ENCODE measurements at regions not wholly inside any gene's neighbourhood (a gene's known extent, or its start where the extent isn't known, plus 50 kb on each side); places are given as distances from the start of the nearest gene placed in this dataset.
"Not testable (repeated sequence)": the region's sequence is repeated elsewhere in the genome, so short reads cannot be mapped to it uniquely, and the experiment has no call there.

DNA sequence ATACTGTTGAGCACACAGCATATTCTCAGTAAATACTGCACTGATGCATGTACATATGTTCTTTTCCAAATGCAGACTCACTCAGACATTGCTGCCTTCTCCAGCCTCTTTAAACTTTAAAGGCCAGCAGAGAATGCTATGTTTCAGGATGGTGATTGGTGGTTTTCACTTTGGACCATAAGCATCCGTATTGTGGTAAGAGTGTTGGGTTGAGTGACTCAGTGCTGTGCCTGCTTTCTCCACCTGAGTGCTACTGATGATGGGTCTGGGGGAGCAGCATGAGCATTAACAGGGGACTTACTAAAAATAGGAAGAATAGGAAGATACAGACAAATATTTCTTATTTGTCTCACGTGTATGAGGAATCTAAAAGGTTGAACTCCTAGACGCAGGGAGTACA lies 56.3 kb upstream of the ZNF92 start:
- no peak for DNase-seq
- intact Hi-C loops (cut with DNase I, micrococcal nuclease): no loop called here
- no peak for ATAC-seq

DNA sequence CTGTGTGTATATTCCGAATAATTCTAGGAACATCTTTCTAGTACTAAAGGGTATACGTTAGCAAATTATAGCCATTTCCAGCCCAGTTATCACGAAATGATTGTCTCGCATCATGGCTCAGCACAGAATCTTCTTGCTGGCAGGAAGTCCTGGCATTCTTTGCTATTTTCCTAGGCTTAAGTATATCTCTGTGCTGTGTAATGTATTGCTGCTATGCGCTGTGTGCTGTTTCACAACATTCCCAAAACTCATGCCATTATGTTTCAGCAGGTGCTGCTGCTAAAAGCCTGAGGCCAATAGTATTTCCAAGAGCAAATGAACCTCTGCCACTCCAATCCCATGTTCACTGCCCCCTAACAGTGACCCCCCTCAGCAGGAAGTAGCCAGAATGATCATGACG lies 62.9 kb upstream of the ZNF92 start:
- intact Hi-C loops (cut with DNase I, micrococcal nuclease): no loop called here
- ATAC-seq (no peak), DNase-seq (no peak)

DNA sequence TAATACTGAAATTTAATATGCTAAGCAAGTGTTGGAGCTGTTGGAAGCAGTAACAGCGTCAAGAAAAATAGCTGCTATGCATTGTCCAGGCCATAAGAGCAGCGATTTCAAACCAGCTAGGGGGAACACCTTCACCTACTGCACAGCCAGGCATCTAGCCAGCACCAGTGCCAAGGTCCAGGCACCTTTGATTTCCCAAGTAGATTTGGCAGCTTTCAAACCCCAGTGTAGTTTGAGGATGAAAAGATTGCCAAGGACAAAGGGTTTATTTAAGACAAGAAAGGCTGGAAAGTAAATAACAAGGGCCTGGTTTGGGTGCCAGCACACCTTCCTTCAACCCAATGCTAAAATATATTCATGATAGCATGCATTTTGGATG lies 65.4 kb upstream of the ZNF92 start:
- ATAC-seq (no peak), DNase-seq (no peak)
- intact Hi-C loops (cut with DNase I, micrococcal nuclease): loop anchor here in 1 of 2 donors (5.0 kb wide), 1 partner anchor 356 kb away; no protein-coding TSS in a partner anchor

DNA sequence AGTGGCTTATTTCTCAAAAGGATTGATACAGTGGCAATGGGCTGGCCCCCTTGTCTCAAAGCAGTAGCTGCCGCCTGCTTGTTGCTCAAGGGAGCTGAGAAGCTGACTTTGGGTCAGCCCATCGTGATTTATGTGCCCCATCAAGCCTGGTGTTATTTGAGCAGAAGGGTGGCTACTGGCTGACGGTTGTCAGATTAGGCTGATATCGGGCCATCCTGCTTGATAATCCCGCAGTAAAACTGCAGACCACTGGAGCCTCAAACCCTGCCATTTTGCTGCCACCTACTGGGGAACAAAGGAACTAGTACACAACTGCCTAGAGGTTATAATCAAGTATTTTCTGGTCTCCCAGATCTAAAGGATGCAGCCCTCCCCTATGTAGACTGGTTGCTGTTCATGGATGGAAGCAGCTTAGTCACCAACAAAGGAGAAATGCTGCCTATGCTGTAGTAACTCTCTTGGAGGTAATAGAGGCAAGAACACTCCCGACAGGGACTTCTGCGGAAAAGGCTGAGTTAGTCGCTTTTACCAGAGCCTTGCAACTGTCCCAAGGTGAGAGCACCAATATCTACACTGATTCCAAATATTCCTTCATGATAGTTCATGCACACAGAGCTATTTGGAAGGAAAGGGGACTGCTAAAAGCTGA lies 65.9 kb upstream of the ZNF92 start:
- intact Hi-C loops (cut with DNase I, micrococcal nuclease): loop anchor here in 1 of 2 donors (5.0 kb wide), 1 partner anchor 355 kb away; no protein-coding TSS in a partner anchor
- peak; percentile 41 for ATAC-seq
- DNase-seq: peak in 1 of 2 donors; percentile 18

DNA sequence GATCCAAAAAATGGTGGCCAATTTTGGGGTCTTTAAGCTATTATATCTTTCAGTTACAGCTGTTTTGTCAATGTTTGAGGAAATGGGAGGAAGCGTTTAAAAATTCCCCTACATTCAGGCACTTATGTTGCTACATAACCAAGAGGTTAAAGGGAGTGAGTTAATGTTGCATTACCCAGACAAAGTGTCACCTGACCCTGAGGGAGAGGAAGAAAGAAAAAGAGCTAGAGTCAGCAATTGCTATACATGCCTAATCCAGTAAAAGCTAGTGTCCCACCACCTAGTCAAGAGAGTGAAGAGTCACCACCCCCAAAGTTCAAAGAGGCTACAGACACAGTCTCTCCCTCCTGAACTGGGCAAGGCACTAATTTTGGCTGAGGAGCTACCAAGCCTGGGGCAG lies 69.5 kb upstream of the ZNF92 start:
- DNase-seq (no peak), ATAC-seq (no peak)
- intact Hi-C loops (cut with DNase I, micrococcal nuclease): no loop called here

DNA sequence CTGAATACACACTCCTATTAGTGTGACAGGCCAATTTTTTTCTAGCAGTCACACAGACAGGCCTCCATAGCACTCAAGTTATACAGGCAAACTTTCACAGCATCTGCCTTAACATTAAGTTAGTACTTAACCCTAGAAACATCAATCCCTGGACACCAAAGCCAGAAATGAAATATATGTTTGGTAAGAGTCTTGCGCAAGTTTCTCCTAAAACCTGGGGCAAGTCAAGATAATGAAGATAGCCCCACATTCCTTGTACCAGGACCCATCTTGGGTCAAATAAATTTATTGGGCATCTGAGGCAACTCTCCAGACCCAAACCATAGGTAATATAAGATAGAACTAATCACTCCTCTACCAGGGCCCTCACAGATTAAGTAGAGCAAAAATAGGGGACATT lies 70.8 kb upstream of the ZNF92 start:
- intact Hi-C loops (cut with DNase I, micrococcal nuclease): no loop called here
- DNase-seq (no peak), ATAC-seq (no peak)

DNA sequence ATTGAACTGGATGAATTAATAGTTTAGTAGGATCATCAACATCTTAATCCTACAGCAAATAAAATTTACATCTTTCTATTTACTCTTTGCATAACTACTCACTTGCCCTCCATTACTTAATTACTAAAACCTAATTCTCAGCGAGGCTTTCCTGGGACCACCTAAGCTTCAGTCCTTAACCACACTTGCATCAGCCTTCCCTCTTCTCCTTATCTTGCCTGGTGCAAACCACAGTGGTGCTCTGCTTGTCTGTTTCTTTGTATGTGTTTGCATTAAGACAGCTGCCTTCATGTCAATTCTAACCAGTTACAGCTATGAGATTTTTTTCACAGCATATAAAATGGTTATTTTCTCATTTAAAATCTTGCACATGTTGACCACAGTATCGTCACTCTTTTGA lies 72.6 kb upstream of the ZNF92 start:
- ATAC-seq (no peak), DNase-seq (no peak)
- intact Hi-C loops (cut with DNase I, micrococcal nuclease): no loop called here

DNA sequence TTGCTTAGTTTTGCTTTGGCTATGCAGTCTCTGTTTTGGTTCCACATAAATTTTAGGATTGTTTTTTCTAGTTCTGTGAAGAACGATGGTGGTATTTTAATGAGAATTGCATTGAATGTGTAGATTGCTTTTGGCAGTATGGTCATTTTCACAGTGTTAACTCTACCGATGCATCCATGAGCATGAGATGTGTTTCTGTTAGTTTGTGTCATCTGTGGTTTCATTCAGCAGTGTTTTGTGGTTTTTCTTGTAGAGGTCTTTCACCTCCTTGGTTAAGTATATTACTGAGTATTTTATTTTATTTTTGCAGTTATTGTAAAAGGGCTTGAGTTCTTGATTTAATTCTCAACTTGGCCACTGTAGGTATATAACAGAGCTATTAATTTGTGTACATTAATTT lies 78.2 kb upstream of the ZNF92 start:
- ATAC-seq (no peak), DNase-seq (no peak)
- intact Hi-C loops (cut with DNase I, micrococcal nuclease): no loop called here

DNA sequence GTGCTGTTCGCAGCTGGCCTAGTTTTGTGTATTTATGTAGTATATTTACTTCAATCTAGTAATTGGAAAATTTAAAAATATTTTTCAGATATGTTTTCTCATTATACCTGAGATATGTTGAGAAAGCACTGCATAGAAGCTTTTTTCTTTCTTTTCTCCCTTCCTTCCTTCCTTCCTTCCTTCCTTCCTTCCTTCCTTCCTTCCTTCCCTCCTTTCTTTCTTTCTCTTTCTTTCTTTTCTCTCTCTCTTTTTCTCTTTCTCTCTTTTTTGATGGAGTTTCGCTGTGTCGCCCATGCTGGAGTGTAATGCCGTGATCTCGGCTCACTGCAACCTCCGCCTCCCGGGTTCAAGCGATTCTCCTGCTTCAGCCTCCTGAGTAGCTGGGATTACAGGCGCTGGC lies 83.3 kb upstream of the ZNF92 start:
- ATAC-seq; DNase-seq; intact Hi-C loops (cut with DNase I, micrococcal nuclease): not testable (repeated sequence)

DNA sequence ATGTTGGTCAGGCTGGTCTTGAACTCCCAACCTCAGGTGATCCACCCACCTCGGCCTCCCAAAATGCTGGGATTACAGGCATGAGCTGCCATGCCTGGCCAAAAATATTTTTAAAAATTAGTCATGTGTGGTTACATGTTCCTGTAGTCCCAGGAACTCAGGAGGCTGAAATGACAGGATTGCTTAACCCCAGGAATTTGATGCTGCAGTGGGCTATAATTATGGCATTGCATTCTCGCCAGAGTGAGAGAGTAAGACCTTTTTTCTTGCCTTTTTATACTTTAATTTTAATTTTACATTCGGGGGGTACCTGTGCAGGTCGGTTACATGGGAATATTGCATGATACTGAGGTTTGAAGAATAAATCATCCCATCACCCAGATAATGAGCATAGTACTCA lies 86.6 kb upstream of the ZNF92 start:
- ATAC-seq (no peak), DNase-seq (no peak)
- intact Hi-C loops (cut with DNase I, micrococcal nuclease): no loop called here

DNA sequence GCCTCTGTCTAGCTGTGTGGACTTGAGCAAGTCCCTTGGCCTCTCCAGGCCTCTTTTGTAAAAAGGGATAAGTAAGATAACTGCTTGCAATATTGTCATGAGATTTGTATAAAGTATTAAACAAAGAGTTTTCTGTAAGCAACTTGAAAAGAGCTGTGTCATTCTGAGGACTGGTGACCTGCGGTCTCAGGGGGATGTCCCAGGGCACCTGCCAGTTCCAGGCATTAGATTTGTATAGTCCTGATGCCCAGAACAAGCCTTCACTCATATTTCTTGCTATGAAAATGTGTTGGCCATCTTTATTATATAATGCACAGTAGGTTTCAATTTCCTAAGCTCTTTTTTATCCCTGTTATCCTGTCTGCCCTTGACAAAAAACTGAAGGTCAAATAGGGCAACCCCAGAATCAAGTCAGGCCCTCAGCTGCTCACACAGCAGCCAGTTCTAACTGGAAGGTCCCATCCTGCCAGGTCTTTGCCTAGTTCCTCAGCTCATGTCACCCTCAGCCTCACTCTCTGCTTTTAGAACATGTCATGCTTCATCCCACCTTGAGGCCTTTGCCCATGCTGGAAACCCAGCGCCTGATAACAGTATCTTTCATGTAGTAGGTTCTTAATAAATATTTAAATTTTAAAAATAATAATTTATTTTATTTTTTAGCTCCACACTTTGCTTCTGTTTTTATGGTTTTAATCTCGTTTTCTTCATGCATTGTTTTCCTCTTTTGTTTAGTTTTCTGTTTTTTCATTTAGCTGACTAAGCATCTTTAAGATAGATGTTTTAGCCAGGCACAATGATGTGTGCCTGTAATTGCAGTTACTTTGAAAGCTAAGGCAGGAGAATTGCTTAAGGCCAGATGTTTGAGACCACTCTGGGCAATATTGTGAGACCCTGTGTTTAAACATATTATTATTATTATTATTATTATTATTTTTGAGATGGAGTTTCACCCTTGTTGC lies 87.5 kb upstream of the ZNF92 start:
- intact Hi-C loops (cut with DNase I, micrococcal nuclease): no loop called here
- no peak for ATAC-seq
- DNase-seq: no peak

DNA sequence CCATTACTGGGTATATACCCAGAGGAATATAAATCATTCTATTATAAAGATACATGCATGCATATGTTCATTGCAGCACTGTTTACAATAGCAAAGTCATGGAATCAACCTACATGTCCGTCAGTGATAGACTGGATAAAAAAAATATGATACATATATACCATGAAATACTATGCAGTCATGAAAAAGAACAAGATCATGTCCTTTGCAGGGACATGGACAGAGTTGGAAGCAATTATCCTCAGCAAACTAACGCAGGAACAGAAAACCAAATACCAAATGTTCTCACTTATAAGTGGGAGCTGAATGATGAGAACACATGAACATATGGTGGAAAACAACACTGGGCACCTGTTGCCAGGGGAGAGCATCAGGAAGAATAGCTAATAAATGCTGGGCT lies 88.4 kb upstream of the ZNF92 start:
- intact Hi-C loops (cut with DNase I, micrococcal nuclease); ATAC-seq; DNase-seq: not testable (repeated sequence)

DNA sequence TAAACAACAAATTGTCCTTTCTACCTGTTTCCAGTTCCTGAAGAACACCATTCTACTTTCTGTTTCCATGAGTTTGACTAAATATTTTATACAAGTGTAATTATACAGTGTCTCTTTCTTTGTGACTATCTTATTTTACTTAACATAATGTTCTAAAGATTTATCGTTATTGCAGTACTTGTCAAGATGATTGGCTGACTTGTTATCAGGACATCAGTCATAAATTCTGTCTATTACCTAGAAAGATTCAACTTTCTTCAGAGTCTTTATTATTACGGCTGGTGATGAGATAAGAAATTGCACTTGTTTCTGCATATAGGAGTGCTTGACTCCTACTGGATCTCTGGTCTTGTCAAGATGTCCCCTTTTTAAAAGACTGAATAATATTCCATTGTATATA lies 93.9 kb upstream of the ZNF92 start:
- DNase-seq: no peak
- intact Hi-C loops (cut with DNase I, micrococcal nuclease): no loop called here
- ATAC-seq: no peak

DNA sequence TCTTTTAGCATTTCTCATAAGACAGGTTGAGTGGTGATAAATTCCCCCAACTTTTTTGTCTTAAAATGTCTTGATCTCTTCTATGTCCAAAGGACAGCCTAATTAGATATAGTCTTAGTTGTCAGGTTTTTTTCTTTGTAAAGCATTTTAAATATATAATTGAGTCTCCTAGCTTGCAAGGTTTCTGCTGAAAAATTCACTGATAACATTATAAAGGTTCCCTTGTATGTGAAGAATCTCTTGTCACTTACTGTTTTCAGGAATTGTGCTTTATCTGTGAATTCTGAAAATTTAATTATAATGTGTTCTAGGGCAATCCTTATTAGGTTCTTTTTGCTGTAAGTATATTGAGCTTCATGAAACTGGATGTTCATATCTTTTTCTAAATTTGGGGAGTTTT lies 96.8 kb upstream of the ZNF92 start:
- ATAC-seq: no peak
- intact Hi-C loops (cut with DNase I, micrococcal nuclease): no loop called here
- DNase-seq: no peak

DNA sequence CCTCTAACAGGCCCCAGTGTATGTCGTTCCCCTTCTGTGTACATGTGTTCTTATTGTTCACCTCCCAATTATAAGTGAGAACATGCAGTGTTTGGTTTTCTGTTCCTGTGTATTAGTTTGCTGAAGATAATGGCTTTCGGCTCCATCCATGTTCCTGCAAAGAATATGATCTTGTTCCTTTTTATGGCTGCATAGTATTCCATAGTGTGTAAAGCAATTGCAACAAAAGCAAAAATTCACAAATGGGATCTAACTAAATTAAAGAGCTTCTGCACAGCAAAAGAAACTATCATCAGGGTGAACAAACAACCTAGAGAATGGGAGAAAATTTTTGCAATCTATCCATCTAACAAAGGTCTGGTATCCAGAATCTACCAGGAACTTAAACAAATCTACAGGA lies 102.2 kb upstream of the ZNF92 start:
- ATAC-seq; intact Hi-C loops (cut with DNase I, micrococcal nuclease); DNase-seq: not testable (repeated sequence)

DNA sequence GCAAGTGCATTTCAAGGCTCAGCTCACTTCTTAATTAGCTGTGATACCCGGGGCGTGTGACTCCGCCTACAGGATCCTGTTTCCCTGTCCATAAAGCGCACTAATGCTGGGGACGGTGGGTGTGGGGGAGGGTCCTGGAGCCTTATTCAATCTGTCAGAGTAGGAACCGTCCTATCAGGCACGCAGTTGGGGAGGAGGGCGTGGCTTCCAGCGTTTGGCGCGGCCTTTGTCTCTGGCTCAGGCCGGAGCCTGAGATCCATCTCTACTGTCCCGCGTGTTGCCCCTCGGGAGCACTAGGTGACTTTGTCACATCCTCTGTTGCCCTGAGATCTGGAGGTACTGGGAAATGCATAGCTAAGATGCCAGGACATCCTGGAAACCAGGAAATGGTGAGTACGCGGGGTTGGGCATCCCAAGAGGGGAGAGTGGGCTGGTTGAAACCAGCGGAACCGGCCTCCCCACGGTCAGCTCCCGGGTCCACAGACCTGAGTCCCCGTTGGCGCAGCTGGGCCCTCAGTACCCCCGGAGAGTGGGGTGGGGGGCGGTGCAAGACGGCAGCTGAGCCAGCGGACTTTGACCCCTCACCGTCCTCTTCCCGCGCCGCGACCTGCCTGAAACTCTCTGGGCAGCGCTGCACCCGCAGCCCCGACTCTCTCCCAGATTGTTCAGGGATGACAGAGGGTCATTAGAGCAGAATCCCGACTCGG lies 104.4 kb upstream of the ZNF92 start:
- DNase-seq (peak in 1 of 2 donors; percentile 17), ATAC-seq (peak; percentile 54)
- intact Hi-C loops (cut with DNase I, micrococcal nuclease): no loop called here

DNA sequence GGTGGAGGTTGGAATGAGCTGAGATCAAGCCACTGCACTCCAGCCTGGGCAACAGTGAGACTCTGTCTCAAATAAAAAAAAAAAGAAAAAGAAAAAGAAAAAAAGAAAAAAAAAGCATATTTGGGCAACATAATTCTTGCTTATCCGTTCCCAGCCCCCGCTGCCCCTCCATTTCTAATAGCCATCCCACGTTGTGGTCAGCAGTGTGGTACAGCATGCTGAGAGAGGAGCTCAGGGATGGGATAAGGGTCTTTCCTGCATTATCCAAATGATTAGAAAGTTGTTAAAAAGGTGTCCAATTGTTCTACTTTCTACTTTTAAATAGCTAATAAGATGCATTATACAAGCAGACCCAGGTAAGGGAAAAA lies 104.9 kb upstream of the ZNF92 start:
- ATAC-seq: no peak
- intact Hi-C loops (cut with DNase I, micrococcal nuclease): no loop called here

DNA sequence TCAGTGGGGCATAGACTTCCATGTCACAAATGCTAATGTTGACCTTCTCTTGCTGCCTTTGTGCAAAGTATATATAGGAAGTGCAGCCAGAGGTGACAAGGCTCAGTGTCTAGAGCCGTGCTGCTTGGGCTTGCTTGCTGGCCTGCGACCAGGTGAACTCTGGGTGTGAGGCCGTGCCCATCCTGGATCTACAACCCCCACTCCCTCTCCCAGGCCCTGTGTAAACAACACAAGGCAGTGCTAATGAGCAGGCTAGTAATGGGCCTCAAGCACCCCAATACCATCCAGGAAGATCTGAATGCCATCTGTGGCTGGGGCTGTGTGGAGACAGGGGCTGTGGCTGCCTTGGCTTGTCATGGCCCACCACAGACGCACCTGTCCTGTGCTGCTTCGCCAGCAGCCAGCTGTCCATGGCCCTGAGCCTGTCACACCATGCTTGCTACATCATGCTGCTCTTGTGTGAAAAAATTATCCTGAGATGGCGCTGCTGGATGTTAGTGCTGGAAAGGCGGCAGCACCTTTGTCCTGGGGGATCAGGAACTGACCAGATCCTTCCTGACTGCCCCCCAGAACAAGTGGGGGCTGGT lies 107.6 kb upstream of the ZNF92 start:
- no peak for ATAC-seq
- no peak for DNase-seq
- intact Hi-C loops (cut with DNase I, micrococcal nuclease): no loop called here

More for the DNA sequence above, 104.9 kb upstream of the ZNF92 start:
- DNase-seq: no peak

DNA sequence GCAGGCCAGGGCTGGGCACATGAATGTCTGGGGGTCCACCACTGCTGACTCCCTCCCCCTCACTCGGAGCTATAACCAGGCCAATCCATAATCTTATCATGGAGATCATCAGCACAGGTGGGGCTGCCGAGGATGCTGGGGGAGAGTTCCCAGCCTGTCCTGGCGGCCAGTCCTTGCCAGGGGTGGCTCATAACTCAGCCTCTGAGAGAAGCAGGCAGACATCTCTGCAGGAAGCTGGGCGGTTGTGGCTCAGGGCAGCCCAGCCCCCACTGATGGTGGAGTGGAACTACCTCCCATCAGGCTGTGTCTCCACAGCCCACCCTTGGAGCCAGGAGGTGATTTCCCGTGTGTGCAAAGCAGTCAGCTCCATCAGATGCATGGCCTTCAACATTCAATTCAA lies 109.4 kb upstream of the ZNF92 start:
- ATAC-seq (no peak), DNase-seq (no peak)
- intact Hi-C loops (cut with DNase I, micrococcal nuclease): no loop called here
